ENCODE measurements at regions not wholly inside any gene's neighbourhood (a gene's known extent, or its start where the extent isn't known, plus 50 kb on each side); places are given as distances from the start of the nearest gene placed in this dataset.

- TF ChIP-seq HNF4G (IDR thresholded peaks at IDR 0.05) = no peak
- no peak for TF ChIP-seq TAF1 (conservative IDR thresholded peaks at IDR 0.05)
- no peak for TF ChIP-seq RAD21 (IDR thresholded peaks at IDR 0.05)
- TF ChIP-seq, protein P1, sequence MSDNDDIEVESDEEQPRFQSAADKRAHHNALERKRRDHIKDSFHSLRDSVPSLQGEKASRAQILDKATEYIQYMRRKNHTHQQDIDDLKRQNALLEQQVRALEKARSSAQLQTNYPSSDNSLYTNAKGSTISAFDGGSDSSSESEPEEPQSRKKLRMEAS (IDR thresholded peaks at IDR 0.05) = no peak
- no peak for TF ChIP-seq ATF3 (IDR thresholded peaks at IDR 0.05)
Measured at GRCh38 chr12:30178916-30179315, 395.2 kb upstream of the TMTC1 start (continued).

- H3K9ac ChIP-seq (ENCODE audit: low read depth in 1 of 2, low read length in 2 of 2) = no peak overlapping the region
- H3K27me3 ChIP-seq (ENCODE audit: control insufficient read depth in 4 of 4, insufficient read depth in 4 of 4, low read length in 3 of 4) = no peaks in the 10 kb centered on the region
- peaks cover 0 to 6% (median 0%) of the 10 kb centered on the region in 4 donors for H3K9me3 ChIP-seq (ENCODE audit: control insufficient read depth in 4 of 4, low read length in 3 of 4)
- WGBS = 14% methylated on average over 58 of the region's 58 CpGs
- no peak for DNase-seq (ENCODE audit: low spot score)
- TF ChIP-seq TAF1 (conservative IDR thresholded peaks at IDR 0.05) (no peak), HNF4G (IDR thresholded peaks at IDR 0.05) (no peak), NR2F2 (IDR thresholded peaks at IDR 0.05) (no peak), JUND (IDR thresholded peaks at IDR 0.05) (no peak), FOXA2 (IDR thresholded peaks at IDR 0.05) (no peak), SP1 (IDR thresholded peaks at IDR 0.05) (no peak), YY1 (IDR thresholded peaks at IDR 0.05) (no peak), RXRA (IDR thresholded peaks at IDR 0.05) (no peak), ZBTB33 (IDR thresholded peaks at IDR 0.05) (no peak), ATF3 (IDR thresholded peaks at IDR 0.05) (no peak), EGR1 (IDR thresholded peaks at IDR 0.05; ENCODE audit: low read depth in 2 of 2) (no peak), REST (IDR thresholded peaks at IDR 0.05) (no peak), GABPA (IDR thresholded peaks at IDR 0.05 in 1 of 2, conservative IDR thresholded peaks at IDR 0.05 in 1 of 2) (no peak), HNF4A (conservative IDR thresholded peaks at IDR 0.05) (no peak), RAD21 (IDR thresholded peaks at IDR 0.05) (no peak), FOXA1 (IDR thresholded peaks at IDR 0.05) (no peak), CTCF (IDR thresholded peaks at IDR 0.05; ENCODE audit: low read depth, low read length, missing input control) (no peak)
- TF ChIP-seq, protein P1 (IDR thresholded peaks at IDR 0.05) = no peak
- H3K27ac ChIP-seq (ENCODE audit: low read depth in 1 of 2, low read length in 2 of 2) = no peak overlapping the region
- H3K4me1 ChIP-seq (ENCODE audit: control insufficient read depth in 4 of 4, insufficient read depth in 4 of 4, low read length in 3 of 4) = peaks cover 0 to 2% (median 0%) of the 10 kb centered on the region in 4 donors
- no peak overlapping the region for H3K4me3 ChIP-seq (ENCODE audit: low read depth in 1 of 3, low read length in 3 of 3)
- H3K36me3 ChIP-seq (ENCODE audit: control insufficient read depth in 4 of 4, insufficient read depth in 3 of 4, low read depth in 1 of 4, low read length in 3 of 4) = no peaks in the 10 kb centered on the region
Measured at GRCh38 chr12:30169839-30170591, 386.3 kb upstream of the TMTC1 start.
